HG03066 (cell line): ENCODE measurements at regions not wholly inside any gene's neighbourhood (a gene's known extent, or its start where the extent isn't known, plus 50 kb on each side); places are given as distances from the start of the nearest gene placed in this dataset.

Experiments
- ATAC-seq: cut with Tn5 transposase; IDR thresholded peaks from one replicate; pipeline ENCODE4 v1.9.1; 2021; ENCODE audit warnings: low read depth; ENCODE audit not compliant: unreplicated experiment

DNA sequence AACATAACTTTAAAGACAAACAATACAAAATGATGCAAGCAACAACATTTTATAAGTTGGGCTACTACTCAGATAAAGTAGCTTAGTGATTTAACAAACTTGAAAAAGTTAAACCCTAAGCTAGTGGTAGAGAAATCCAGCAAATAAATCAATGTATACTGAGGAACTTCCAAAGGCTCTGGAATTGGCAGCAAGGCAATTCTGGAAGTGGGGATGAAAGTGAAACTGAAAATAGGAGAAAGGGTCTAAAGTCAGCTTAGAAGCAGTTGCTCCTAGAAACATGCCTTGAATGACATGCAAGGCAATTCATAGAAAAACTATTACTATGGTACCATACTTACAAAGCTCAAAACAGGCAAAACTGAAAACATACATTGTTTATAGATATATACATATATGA is 90.0 kb upstream of the CAMK1G start:
- ATAC-seq = no peak

DNA sequence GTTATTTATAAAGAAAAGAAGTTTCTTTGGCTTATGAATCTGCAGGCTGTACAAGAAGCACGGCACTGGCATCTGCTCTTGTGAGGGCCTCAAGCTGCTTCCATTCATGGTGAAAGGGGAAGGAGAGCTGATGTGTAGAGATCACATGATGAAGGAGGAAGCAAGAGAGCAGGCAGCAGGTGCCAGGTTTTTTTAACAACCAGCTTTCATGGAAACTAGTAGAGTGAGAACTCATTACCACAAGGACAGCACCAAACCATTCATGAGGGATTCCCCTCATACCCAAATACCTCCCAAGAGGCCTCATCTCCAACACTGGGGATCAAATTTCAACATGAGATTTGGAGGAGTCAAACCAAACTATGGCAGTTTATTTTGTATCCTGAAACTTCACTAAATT is 85.8 kb upstream of the CAMK1G start:
- ATAC-seq = no peak

DNA sequence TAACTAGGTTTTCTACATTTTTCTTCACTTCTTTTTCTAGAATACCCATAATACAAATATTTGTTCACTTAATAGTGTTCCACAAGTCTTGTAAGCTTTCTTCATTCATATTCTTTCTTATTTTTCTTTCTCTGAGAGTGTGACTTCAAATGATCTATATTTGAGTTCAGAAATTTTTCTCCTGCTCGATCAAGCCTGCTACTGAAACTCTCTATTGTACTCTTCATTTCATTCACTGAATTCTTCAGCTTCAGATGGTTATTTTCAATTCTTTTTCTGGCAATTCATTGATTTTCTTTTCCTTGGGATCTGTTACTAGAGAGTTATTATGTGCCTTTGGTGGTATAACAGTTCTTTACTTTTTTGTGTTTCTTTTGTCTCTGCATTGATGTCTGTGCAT is 82.5 kb upstream of the CAMK1G start:
- ATAC-seq = no peak

DNA sequence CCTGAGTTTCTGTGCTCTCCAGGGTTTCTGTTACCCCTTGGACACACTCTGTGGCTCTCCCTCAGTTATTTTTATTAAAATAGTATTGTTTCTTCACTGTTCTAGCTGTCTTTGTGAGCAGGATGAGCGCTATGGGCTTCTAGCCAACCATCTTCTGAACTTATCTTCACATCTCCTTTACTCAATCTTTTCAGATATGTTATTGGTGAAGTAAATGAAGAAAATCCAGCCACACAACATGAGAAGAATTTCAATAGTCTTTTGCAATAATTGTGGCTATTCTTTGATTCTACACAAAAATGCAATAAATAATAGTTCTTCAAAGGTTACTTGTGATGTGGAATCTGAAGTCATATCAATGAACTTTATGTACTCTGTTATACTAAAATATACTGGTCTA is 80.3 kb upstream of the CAMK1G start:
- ATAC-seq = no peak

DNA sequence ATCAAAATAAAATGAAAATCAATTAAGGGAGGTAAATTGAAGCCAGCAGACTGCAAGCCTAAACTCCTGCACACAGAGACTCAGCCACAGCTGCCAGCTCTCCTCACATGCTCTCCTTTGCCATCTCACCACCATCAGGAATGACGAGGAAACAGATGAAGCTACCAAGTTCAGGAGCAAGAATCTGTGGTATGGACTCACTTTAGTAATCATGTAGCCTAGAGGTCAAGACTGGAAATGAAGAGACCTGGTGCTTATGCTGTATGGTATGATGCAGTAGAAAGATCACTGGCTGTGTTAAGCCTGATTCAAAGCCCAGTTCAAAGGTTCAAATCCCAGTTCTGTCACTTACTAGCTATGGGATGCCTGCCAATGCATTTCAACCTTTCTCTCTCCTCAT is 78.9 kb upstream of the CAMK1G start:
- no peak for ATAC-seq

DNA sequence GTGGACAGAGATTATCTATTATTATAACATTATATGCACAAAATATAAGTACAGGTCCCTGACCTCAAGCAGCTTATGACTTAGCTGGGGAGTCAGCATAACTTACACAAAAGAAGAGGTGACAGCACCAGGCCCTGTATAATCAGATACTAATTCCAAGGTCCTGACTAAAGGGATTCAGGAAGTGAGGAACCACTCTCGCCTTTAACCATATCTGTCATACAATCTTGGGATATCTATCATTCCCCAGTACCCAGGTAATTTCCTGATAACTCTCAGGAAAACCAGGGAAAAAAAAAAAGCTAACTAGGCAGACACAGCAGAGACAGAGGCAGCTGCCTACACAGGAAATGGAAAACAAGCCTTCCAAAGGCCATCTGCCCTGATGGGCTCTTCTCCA is 78.5 kb upstream of the CAMK1G start:
- ATAC-seq = no peak

DNA sequence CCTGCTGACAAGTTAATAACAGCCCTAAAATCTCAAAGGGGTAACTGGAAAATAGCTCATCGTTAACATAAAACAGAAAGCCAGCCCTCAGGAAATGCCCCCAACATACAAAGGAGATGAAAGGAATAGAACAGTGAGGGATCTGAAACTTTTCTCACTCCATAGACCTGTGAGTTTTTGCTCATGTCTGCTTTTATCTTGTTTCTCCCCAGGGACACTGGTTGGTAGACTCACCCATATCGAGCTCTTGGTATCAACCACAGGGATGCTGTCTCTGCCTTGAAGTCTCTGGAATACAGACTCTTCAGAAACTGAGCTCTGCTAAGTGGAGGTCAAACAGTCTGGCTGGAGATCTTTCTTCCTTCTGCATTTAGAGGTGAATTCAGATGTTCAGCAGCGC is 77.4 kb upstream of the CAMK1G start:
- no peak for ATAC-seq

DNA sequence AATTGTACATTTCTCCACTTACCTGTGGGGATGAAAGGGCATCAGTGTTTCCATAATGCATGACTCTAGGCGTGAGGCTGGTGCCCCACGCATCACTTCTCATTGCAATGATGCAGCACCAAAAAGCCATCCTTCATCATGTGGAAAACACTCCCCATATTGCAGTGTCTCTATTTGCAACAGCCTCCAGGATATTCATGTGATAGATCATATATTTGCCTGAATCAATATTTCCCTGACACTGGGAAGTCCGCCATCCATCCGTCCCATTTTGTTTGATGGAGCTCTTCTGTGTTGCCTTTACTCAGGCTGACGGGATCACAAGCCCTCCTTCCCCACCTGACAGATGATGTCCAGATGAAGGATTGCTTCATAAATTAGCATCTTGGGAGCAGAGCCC is 74.5 kb upstream of the CAMK1G start:
- no peak for ATAC-seq

DNA sequence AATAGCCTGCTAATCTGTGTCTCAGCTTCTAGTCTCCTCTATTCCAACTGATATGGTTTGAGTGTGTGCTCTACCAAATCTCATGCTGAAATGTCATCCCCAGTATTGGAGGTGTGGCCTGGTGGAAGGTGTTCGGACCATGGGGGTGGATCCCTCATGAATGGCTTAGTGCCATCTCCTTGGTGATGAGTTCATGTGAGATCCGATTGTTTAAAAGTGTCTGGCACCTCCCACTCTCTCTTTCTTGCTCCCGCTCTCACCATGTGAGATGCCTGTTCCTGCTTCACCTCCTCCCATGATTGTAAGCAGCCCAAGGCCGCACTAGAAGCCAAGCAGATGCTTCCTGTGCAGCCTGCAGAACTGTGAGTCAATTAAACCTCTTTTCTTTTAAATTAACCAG is 73.5 kb upstream of the CAMK1G start:
- ATAC-seq = no peak

DNA sequence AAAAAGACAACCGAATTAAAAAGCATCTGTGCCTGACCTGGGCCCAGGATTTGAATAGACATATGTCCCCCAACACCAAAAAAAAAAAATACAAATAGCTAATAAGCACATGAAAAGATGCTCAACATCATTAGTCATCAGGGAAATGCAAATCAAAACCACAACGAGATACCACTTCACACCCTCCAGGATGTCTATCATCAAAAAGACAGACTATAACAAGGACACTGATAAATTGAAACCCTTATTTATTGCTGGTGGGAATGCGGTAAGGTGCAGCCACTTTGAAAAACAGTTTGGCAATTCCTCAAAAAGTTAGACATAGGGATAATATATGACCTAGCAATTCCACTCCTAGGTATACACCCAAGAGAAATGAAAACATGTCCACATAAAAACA is 72.3 kb upstream of the CAMK1G start:
- no peak for ATAC-seq

DNA sequence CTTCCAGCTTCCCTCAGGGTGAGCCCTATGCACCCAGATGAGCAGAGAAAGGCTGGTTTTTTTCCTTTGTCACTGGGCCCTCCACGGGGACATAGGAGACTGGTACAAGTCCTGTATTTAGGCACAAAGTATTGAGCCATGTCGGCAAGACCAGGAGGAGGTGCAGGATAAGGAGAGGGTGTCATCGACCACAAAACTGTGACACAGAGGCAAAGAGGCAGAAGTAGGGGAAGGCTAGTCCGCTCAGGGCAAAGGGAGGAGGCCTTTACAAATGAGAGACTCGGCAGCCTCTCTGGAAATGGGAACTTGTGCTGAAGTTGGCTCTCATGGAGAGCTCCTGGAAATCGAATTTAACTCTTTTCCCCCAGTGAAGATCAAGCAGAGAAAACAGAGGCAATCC is 70.7 kb upstream of the CAMK1G start:
- ATAC-seq = no peak

DNA sequence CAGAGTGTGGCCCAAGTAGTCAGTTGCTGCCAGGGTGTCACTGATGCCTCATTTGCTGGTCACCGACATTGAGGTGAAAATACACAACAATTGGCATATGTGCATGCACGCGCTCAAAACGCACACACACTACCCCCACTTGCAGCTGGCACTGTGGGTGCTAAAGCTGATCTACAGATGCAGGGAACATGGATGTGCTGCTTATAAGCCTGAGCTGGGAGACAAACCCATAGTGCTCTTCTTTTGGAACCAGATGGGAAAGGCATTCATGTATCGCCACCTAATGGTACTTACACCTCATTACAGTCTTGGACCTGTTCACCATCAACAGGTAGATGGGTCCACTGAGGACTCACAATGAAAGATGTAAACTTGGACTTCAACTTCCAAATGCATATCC is 70.3 kb upstream of the CAMK1G start:
- no peak for ATAC-seq

DNA sequence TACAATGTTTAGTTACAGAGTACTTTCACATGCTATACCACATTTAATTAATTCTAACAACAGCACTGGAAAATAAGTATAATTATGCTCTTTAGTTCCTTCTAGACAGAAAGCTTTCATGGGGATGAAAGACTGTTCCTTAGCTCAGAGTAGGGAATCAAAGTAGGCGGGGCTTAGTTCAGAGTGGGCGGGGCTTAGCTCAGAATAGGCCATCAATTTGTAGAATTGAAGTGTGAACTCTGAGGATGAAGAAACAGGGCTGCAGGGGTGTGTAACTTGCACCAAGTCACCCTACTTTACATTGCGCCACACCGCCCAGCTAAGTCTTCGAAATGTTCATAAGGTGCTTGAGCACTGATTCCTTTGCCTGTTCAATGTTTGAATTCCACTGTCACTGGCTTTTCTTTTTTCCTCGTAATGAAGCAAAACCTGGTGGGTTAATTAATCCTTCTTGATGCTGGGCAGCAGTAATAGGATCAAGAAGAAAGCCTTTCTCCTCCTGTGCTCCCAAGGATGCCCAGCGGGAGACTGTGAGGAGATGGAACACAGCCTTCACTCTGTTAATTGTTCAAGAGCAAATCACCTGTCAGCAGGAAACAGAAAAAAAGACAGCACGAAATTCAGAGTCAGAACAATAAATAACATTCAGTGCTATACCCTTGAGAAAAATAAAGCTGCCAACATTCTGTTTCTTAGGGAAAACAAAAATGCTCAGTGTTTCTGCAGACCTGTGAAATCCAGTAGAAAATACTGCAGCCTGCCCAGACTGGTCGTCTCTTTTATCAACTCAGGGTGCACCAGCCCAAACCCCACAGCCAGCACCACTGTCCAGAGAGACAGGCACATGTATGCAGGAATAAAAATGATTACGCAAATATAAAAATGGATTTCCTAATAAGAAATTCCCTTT is 66.5 kb upstream of the CAMK1G start:
- no peak for ATAC-seq

DNA sequence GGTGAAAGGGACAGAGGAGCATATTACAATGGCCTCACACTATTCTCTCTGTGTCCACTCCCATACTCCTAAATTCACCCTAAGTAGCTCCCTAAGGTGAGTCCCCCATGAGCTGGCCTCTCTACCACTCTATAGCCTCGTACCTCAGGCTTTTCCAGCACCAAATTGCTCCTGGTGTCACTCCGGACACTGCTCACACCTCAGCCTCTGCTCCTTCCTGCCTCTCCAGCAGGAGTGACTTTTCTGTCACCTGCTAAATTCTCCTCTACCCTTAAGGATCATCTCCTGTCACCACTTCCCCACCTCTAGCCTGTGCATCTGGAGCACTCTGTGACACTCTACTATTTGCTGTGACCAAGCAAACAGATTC is 65.8 kb upstream of the CAMK1G start:
- no peak for ATAC-seq

DNA sequence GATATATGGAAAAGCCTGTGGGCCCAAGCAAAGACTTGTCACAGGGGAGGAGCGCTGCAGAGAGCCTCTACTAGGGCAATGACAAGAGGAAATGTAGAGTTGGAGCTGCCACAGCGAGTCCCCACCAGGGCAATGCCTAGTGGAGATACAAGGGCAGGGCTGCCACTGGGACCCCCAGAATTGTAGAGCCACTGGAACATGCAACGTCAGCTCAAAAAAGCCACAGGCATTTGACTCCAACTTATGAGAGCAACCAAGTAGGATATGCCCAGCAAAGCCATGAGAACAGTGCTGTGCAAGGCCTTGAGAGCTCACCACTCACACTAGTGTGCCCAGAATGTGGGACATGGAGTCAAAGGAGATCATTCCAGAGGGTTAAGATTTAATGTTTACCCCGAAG is 63.7 kb upstream of the CAMK1G start:
- no peak for ATAC-seq

DNA sequence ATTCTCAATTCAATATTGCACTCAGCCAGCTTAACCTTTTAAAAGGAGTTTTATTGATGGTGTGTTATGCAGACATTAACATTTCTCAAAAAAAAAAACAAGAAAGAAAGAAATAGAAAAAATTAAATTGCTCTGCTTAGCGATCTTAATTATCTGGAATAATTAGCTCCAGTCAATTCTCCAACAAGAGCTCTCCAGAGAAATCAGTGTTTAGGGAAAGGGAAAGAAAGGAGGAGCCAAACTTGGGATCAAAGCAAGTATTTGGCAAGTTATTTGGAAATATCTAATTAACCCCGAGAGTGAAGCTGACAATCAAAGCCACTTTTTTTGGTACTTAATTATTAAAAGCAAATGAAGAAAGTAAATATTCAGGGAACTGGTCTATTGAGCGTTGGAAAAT is 60.7 kb upstream of the CAMK1G start:
- no peak for ATAC-seq

DNA sequence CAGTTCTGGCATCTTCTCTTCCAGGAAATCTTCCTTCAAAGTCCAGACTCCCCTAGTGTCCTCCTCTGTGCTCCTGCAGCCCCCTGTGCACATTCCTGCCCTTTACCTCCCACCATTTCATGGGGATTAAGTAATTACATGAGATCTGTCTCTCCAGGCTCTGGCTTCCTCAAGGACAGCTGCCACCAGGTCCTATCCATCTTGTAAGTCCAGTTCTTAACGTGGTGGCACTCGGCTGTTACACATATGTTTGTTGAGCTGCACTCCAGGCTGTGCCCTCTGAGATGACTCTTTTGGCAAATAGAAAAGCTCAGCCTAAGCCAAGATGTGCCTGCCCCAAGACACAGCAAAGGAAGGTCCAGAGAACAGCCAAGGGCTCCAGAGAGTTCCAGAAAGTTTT is 57.4 kb upstream of the CAMK1G start:
- no peak for ATAC-seq

DNA sequence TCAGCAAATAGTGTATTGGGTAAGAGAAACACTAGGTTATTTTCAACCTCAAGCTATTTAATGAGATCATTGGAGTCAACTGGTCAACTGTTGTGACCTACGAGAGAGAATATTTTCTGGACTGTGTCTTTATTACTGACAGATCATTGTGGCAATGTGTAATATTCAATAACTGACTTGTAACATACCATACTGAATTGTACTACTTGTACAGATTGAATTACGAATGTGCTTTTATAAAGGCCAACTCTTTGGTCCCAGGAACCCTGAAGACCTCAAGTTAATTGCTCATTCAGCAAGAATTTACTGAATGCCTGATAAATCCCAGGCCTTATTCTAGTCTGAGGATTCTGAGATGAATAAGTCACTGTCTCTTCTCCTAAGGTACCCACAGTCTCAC is 56.1 kb upstream of the CAMK1G start:
- ATAC-seq = no peak

DNA sequence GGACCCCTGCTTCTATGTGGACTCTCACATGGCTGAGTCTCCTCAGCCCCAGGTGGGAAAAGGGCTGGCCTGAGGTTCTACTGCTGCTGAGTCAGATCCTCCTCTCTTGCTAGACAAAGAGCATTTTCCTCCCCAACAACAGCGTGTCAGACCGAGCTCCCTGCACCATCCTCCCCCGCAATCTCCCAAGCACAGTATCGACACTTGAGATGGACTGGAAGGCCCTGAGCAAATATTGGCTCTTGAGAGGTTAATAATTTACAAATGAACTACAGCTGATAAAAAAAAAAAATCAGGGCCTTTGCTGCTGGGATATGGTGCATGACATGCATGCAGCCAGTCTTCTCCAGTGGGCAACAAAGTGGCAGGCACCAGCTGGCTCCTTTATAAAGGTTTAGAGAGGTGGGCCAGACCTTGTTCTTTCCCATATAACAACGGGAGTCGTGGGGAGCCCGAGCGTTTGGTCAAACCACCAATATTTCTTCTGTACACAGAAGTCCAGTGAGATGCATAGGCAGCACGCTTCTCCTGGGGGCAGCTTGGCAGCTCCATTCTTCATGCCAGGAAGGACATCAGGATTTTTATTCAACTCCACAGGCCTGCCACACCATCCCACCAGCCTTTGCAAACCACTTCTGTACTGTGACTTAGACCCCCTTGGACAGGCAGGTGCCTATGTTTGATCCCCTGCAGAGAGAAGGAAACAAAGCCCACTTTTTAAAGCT is 55.4 kb upstream of the CAMK1G start:
- ATAC-seq = no peak

DNA sequence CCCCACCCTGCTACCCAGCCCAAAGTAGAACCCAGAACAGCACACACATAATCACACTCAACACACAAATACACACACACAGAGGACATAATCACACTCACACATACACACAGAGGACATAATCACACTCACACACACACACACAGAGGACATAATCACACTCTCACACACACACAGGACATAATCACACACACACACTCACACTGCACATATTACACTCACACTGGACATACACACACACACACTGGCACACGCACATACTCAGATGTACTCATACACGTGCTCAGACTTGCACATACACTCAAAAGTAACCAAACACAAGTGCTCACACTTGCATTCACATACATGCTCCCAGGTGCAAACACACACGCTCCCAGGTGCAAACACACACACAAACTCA is 54.3 kb upstream of the CAMK1G start:
- no peak for ATAC-seq

DNA sequence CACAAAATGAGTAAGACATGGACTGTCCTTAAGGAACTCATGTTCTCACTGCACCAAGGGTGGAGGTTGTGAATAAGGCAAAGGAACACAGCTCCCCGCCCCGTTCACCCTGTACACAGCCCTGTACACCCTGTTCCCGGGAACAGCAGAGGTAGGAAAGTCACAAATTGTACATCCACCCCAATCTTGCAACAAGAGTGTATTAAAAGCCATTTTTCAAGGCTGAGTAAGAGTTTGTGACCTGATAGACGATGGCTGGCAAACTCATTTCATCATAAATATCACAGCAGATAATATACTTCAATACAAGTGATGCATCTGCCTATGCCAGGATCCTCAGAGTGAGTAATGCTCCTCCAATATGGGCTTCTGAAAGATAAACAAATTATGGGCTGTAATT is 52.5 kb upstream of the CAMK1G start:
- no peak for ATAC-seq

DNA sequence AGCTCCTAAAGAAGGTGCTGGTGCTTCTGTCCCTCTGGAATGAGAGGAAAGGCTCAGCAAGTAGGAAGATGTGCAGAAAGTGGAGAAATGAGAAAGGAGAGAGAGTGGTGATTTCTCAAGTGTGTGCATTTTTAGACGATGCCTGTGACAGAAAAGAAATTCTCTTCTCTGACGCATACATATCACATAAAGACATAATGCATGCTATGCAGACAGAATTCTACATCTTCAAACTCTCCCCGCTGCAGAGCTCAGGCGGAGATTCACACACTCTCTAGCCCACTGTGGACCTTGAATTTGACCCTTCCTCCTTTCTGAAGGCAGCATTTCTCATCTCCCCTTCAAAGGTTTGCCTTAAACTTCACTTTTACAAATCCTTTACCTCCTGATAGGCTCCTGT is 52.0 kb upstream of the CAMK1G start:
- no peak for ATAC-seq
